ENCODE measurements at regions not wholly inside any gene's neighbourhood (a gene's known extent, or its start where the extent isn't known, plus 50 kb on each side); places are given as distances from the start of the nearest gene placed in this dataset.

- no peak for TF ChIP-seq POLR2AphosphoS5 (IDR thresholded peaks at IDR 0.05; ENCODE audit: low read depth)
Observed at GRCh38 chr11:87430821-87431220, 393.1 kb downstream of the TMEM135 start (continued).

GRCh38 chr11:87429996-87430395 lies 392.3 kb downstream of the TMEM135 start:
- H3K36me3 Mint-ChIP-seq (ENCODE audit: low read depth) = no peaks in the 10 kb centered on the region
- Histone ChIP-seq H3K4me3 (no peak overlapping the region), H3K36me3 (ENCODE audit: insufficient read depth) (no peaks in the 10 kb centered on the region), H3K79me2 (replicated peaks; ENCODE audit: insufficient read depth) (no peaks in the 10 kb centered on the region), H3K4me1 (ENCODE audit: insufficient read depth) (no peaks in the 10 kb centered on the region), H4K20me1 (replicated peaks; ENCODE audit: insufficient read depth) (no peaks in the 10 kb centered on the region), H2AFZ (no peak overlapping the region), H3K27ac (ENCODE audit: low read depth) (no peak overlapping the region), H3K27me3 (ENCODE audit: insufficient read depth) (no peaks in the 10 kb centered on the region), H3K4me2 (no peak overlapping the region), H3F3A (replicated peaks; ENCODE audit: low read depth) (no peaks in the 10 kb centered on the region), H3K9me2 (ENCODE audit: insufficient read depth) (0 out of 2 replicates have a peak, but pooled peaks cover 13% of the 10 kb centered on the region)
- TF ChIP-seq REST (IDR thresholded peaks at IDR 0.05; ENCODE audit: unreplicated experiment) = no peak
- no peak for TF ChIP-seq ZNF462 (CRISPR knock-in tag; IDR thresholded peaks at IDR 0.05)
- no peak for TF ChIP-seq STAT1 (IDR thresholded peaks at IDR 0.05; ENCODE audit: unreplicated experiment)
- no peak for TF ChIP-seq CTCF (conservative IDR thresholded peaks at IDR 0.05; ENCODE audit: low read depth in 2 of 2)
- no peak for TF ChIP-seq POLR2AphosphoS5 (IDR thresholded peaks at IDR 0.05; ENCODE audit: low read depth)
- no peak for TF ChIP-seq ZNF331 (CRISPR knock-in tag; IDR thresholded peaks at IDR 0.05; ENCODE audit: low read depth)
- TF ChIP-seq NANOG (IDR thresholded peaks at IDR 0.05; ENCODE audit: borderline replicate concordance) = no peak
- no peak for TF ChIP-seq CREB1 (CRISPR knock-in tag; IDR thresholded peaks at IDR 0.05; ENCODE audit: low read depth)
- TF ChIP-seq ZNF114 (CRISPR knock-in tag; IDR thresholded peaks at IDR 0.05) = no peak
- TF ChIP-seq JUNB (IDR thresholded peaks at IDR 0.05; ENCODE audit: unreplicated experiment) = no peak
- TF ChIP-seq, protein P1, sequence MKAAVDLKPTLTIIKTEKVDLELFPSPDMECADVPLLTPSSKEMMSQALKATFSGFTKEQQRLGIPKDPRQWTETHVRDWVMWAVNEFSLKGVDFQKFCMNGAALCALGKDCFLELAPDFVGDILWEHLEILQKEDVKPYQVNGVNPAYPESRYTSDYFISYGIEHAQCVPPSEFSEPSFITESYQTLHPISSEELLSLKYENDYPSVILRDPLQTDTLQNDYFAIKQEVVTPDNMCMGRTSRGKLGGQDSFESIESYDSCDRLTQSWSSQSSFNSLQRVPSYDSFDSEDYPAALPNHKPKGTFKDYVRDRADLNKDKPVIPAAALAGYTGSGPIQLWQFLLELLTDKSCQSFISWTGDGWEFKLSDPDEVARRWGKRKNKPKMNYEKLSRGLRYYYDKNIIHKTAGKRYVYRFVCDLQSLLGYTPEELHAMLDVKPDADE (IDR thresholded peaks at IDR 0.05) = no peak
- DNase-seq (ENCODE audit: low spot score) = no peak
- H3K9me3 Mint-ChIP-seq = no peaks in the 10 kb centered on the region
- no peak overlapping the region for H3K27ac Mint-ChIP-seq
- peaks cover 8% of the 10 kb centered on the region for H3K4me1 Mint-ChIP-seq
- H3K4me3 Mint-ChIP-seq = no peak overlapping the region
- H3K27me3 Mint-ChIP-seq (ENCODE audit: insufficient read depth, low read depth, poor library complexity) = no peaks in the 10 kb centered on the region
- ATAC-seq = no peak

All from GM23338 (cell line).